B cell (primary cell): ENCODE measurements at regions not wholly inside any gene's neighbourhood (a gene's known extent, or its start where the extent isn't known, plus 50 kb on each side); places are given as distances from the start of the nearest gene placed in this dataset.

Experiments used
- CTCF ChIP-seq: fragments of 200-600 bp; IDR thresholded peaks from one replicate; pipeline ENCODE4 v1.8.0; 2022; ENCODE audit warnings: antibody characterized with exemption, mild to moderate bottlenecking
- EZH2 ChIP-seq: IDR thresholded peaks from 2 replicates; pipeline ENCODE4 v1.6.1; 2012; ENCODE audit warnings: borderline replicate concordance, low read depth, mild to moderate bottlenecking, moderate library complexity, low read length; ENCODE audit not compliant: insufficient read depth, poor library complexity, severe bottlenecking

GRCh38 chr1:38561110-38561509 is 298.5 kb downstream of the RRAGC start:
- no peak for TF ChIP-seq CTCF
- no peak for TF ChIP-seq EZH2
